IMR-90 (cell line): ENCODE measurements at regions not wholly inside any gene's neighbourhood (a gene's known extent, or its start where the extent isn't known, plus 50 kb on each side); places are given as distances from the start of the nearest gene placed in this dataset.

Experiments
- ATAC-seq: fragments of 200-7000 bp; cut with Tn5 transposase; 2 replicates; pipeline ENCODE4 v1.9.1; 2020; ENCODE audit warnings: low read depth, mild to moderate bottlenecking, moderate library complexity
- BruUV-seq: library from RNA; stranded (reverse); fragments of 400-500 nt; replicated peaks from 2 replicates; lab custom pipeline; 2021; lab: Mats Ljungman, UMichigan
- CTCF ChIA-PET: fragments of 300-600 bp; formaldehyde crosslinking; extraction: SDS; loops from one replicate; lab custom pipeline; 2021; ENCODE audit warnings: antibody characterized with exemption; lab: Yijun Ruan, JAX
- POLR2A ChIA-PET: fragments of 300-600 bp; sonication (Branson Sonifier 250); formaldehyde crosslinking; loops from one replicate; lab custom pipeline; 2022; ENCODE audit warnings: antibody characterized with exemption; ENCODE audit not compliant: unreplicated experiment; lab: Charles Lee
- DNase-seq: peaks from one replicate; pipeline ENCODE4 v3.0.0; 2013
- H2AFZ ChIP-seq: replicated peaks from 2 replicates; pipeline ENCODE3; 2013; ENCODE audit warnings: low read length, mild to moderate bottlenecking; ENCODE audit not compliant: poor library complexity
- H2AK5ac ChIP-seq: 2 replicates; pipeline ENCODE4 v1.6.1; 2013; ENCODE audit warnings: low read depth, low read length, inconsistent platforms
- H2AK9ac ChIP-seq: replicated peaks from 2 replicates; pipeline ENCODE3; 2013; ENCODE audit warnings: mild to moderate bottlenecking, low read depth, low read length, moderate library complexity; ENCODE audit not compliant: poor library complexity
- H2BK120ac ChIP-seq: 2 replicates; pipeline ENCODE4 v1.6.1; 2013; ENCODE audit warnings: low read depth, low read length, inconsistent platforms
- H2BK15ac ChIP-seq: 3 replicates; pipeline ENCODE4 v1.6.1; 2013; ENCODE audit warnings: low read depth, low read length, inconsistent platforms
- H2BK20ac ChIP-seq: 2 replicates; pipeline ENCODE4 v1.6.1; 2013; ENCODE audit warnings: low read depth, mild to moderate bottlenecking, inconsistent platforms, low read length, moderate library complexity
- H2BK5ac ChIP-seq: 2 replicates; pipeline ENCODE4 v1.6.1; 2013; ENCODE audit warnings: mild to moderate bottlenecking, low read depth, low read length, inconsistent platforms; ENCODE audit not compliant: poor library complexity, severe bottlenecking
- H3K14ac ChIP-seq: replicated peaks from 2 replicates; pipeline ENCODE4 v1.6.1; 2013; ENCODE audit warnings: low read depth, low read length, inconsistent platforms
- H3K18ac ChIP-seq: 2 replicates; pipeline ENCODE4 v1.6.1; 2013; ENCODE audit warnings: low read depth, low read length, control low read depth
- H3K23ac ChIP-seq: 2 replicates; pipeline ENCODE4 v1.6.1; 2013; ENCODE audit warnings: low read depth, low read length, inconsistent platforms
- H3K27ac ChIP-seq: 2 replicates; pipeline ENCODE4 v1.5.1; 2013; ENCODE audit warnings: mild to moderate bottlenecking, control low read depth, low read length; ENCODE audit not compliant: insufficient read depth
- H3K27me3 ChIP-seq: 2 replicates; pipeline ENCODE4 v1.6.1; 2013; ENCODE audit warnings: low read length; ENCODE audit not compliant: control insufficient read depth, insufficient read depth
- H3K36me3 ChIP-seq: 2 replicates; pipeline ENCODE4 v1.6.1; 2013; ENCODE audit warnings: low read length, mixed read lengths; ENCODE audit not compliant: control insufficient read depth, insufficient read depth
- H3K4ac ChIP-seq: 2 replicates; pipeline ENCODE4 v1.6.1; 2013; ENCODE audit warnings: low read depth, low read length, inconsistent platforms
- H3K4me1 ChIP-seq: 2 replicates; pipeline ENCODE4 v1.6.1; 2013; ENCODE audit warnings: low read length, mixed read lengths; ENCODE audit not compliant: control insufficient read depth, insufficient read depth
- H3K4me2 ChIP-seq: 2 replicates; pipeline ENCODE4 v1.6.1; 2013; ENCODE audit warnings: low read depth, mild to moderate bottlenecking, control low read depth, low read length, moderate library complexity
- H3K4me3 ChIP-seq: 2 replicates; pipeline ENCODE4 v1.5.1; 2013; ENCODE audit warnings: low read depth, mild to moderate bottlenecking, control low read depth, low read length, moderate library complexity; ENCODE audit not compliant: insufficient read depth
- H3K56ac ChIP-seq: 2 replicates; pipeline ENCODE4 v1.6.1; 2013; ENCODE audit warnings: low read length, inconsistent platforms; ENCODE audit not compliant: insufficient read depth; ENCODE audit errors: extremely low read depth
- H3K79me1 ChIP-seq, 2 experiments: 2 replicates each; pipeline ENCODE4 v1.6.1; 2013; ENCODE audit warnings: low read length in 2 of 2, inconsistent platforms in 1 of 2, low read depth in 1 of 2
- H3K9ac ChIP-seq: 2 replicates; pipeline ENCODE4 v1.6.1; 2013; ENCODE audit warnings: low read depth, low read length, control low read depth
- H3K9me1 ChIP-seq: 2 replicates; pipeline ENCODE4 v1.6.1; 2013; ENCODE audit warnings: low read length, inconsistent platforms; ENCODE audit not compliant: insufficient read depth
- H3K9me3 ChIP-seq: 2 replicates; pipeline ENCODE4 v1.6.1; 2013; ENCODE audit warnings: low read length; ENCODE audit not compliant: control insufficient read depth, insufficient read depth
- H4K20me1 ChIP-seq: 2 replicates; pipeline ENCODE4 v1.6.1; 2013; ENCODE audit warnings: low read length, inconsistent platforms; ENCODE audit not compliant: insufficient read depth
- H4K5ac ChIP-seq: 2 replicates; pipeline ENCODE4 v1.6.1; 2013; ENCODE audit warnings: mild to moderate bottlenecking, low read depth, low read length, control low read depth
- H4K8ac ChIP-seq, 2 experiments: 2 replicates each; pipeline ENCODE4 v1.6.1; 2013; ENCODE audit warnings: low read depth in 2 of 2, low read length in 2 of 2, control low read depth in 1 of 2, inconsistent platforms in 1 of 2
- H4K91ac ChIP-seq: 2 replicates; pipeline ENCODE4 v1.6.1; 2013; ENCODE audit warnings: low read depth, low read length, inconsistent platforms; ENCODE audit not compliant: insufficient read depth
- CEBPB ChIP-seq: IDR thresholded peaks from 2 replicates; pipeline ENCODE4 v1.6.1; 2012; ENCODE audit warnings: low read depth, low read length, improper control_type of control experiment
- CHD1 ChIP-seq: IDR thresholded peaks from 2 replicates; pipeline ENCODE4 v1.6.1; 2012; ENCODE audit warnings: low read depth, low read length, improper control_type of control experiment
- FOS ChIP-seq: fragments of 150-350 bp; IDR thresholded peaks from 2 replicates; pipeline ENCODE4 v1.6.1; 2016; ENCODE audit warnings: low read depth, low read length
- MAZ ChIP-seq: IDR thresholded peaks from 2 replicates; pipeline ENCODE4 v1.6.1; 2012; ENCODE audit warnings: low read depth, mild to moderate bottlenecking, low read length, improper control_type of control experiment, moderate library complexity, borderline replicate concordance
- RCOR1 ChIP-seq: IDR thresholded peaks from 2 replicates; pipeline ENCODE4 v1.6.1; 2012; ENCODE audit warnings: mild to moderate bottlenecking, low read length, improper control_type of control experiment; ENCODE audit not compliant: insufficient replicate concordance
- RFX5 ChIP-seq: IDR thresholded peaks from 2 replicates; pipeline ENCODE4 v1.8.0; 2012; ENCODE audit warnings: low read depth, mild to moderate bottlenecking, low read length, moderate library complexity
- WGBS, 2 experiments: methylation state at CpG; one replicate each; pipeline versions ENCODE4 v1.1.5 to v1.1.7; 2013; ENCODE audit warnings: missing lambda C conversion rate in 2 of 2; ENCODE audit not compliant: insufficient read length in 1 of 2; ENCODE audit errors: extremely low coverage in 2 of 2; 5-methylcytosine and 5-hydroxymethylcytosine counted together
- dilution Hi-C: fragments of 300-500 bp; cut with HindIII; formaldehyde crosslinking; loops from one replicate; pipeline ENCODE4 v1.14.3; 2018; ENCODE audit warnings: low sequenced_read_pairs; ENCODE audit not compliant: unreplicated experiment
- in situ Hi-C: fragments of 300-500 bp; cut with MboI; formaldehyde crosslinking; loops from 3 replicates; pipeline ENCODE4 v1.14.3; 2019; ENCODE audit warnings: low sequenced_read_pairs, inconsistent platforms, mixed read lengths
- intact Hi-C: fragments of 100-400 bp; cut with micrococcal nuclease; formaldehyde crosslinking; loops from 2 replicates; pipeline ENCODE4 v1.10.0; 2022
- TF ChIP-seq, protein P1 (sequence below): conservative IDR thresholded peaks from 2 replicates; pipeline ENCODE4 v1.5.1; 2012; ENCODE audit warnings: mild to moderate bottlenecking, low read depth, low read length, improper control_type of control experiment
- TF ChIP-seq, protein P2 (sequence below): fragments of 150-350 bp; IDR thresholded peaks from 2 replicates; pipeline ENCODE4 v1.6.1; 2016; ENCODE audit warnings: low read depth, mild to moderate bottlenecking, low read length, moderate library complexity, borderline replicate concordance

DNA sequence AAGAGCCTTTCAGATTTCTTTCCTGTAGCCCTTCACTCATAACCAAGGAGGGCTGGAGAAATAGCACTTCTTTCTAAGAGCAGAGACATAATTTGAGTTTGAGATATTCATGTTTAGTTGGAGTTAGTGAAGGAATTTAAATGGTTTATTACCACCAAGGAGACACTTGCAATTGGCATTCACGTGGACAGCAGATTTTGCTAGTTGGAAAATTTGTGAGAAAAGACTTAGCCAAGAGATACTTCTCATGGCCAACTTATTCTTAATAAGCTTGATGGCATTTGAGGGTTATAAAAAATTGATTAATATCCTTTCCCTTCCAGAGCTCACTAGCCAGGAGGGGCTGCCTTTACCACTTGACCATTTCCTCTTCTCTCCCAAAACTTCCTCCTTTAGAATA, 518.7 kb downstream of the TNS1 start:
- CTCF ChIA-PET: no interaction called here

More for the DNA sequence above, 518.7 kb downstream of the TNS1 start:
- Histone ChIP-seq H3K4me1 (no peaks in the 10 kb centered on the region), H4K91ac (no peak overlapping the region), H3K9ac (no peak overlapping the region), H3K4me3 (no peak overlapping the region), H3K4ac (no peak overlapping the region), H2BK5ac (no peak overlapping the region), H3K56ac (no peak overlapping the region), H3K9me1 (no peaks in the 10 kb centered on the region), H3K27ac (no peak overlapping the region), H4K20me1 (no peaks in the 10 kb centered on the region), H3K79me1 (no peaks in the 10 kb centered on the region), H3K9me3 (no peaks in the 10 kb centered on the region), H2AK5ac (no peak overlapping the region), H2BK20ac (no peak overlapping the region), H2AFZ (no peak overlapping the region), H2AK9ac (no peak overlapping the region), H4K5ac (no peak overlapping the region), H3K18ac (no peak overlapping the region), H3K27me3 (no peaks in the 10 kb centered on the region), H3K14ac (no peak overlapping the region), H4K8ac (no peak overlapping the region), H2BK15ac (no peak overlapping the region), H2BK120ac (no peak overlapping the region), H3K23ac (no peak overlapping the region), H3K36me3 (no peaks in the 10 kb centered on the region), H3K4me2 (no peak overlapping the region)
- WGBS, 2 experiments: no CpG with 5 or more reads among the region's 1 CpG
- BruUV-seq: no TSS peak
- intact Hi-C loops (no loop called here), in situ Hi-C loops (no loop called here), dilution Hi-C loops (no loop called here)
- TF ChIP-seq CHD1 (no peak), RCOR1 (no peak), FOS (no peak), CEBPB (no peak), RFX5 (no peak), MAZ (no peak)
- TF ChIP-seq, protein P1, sequence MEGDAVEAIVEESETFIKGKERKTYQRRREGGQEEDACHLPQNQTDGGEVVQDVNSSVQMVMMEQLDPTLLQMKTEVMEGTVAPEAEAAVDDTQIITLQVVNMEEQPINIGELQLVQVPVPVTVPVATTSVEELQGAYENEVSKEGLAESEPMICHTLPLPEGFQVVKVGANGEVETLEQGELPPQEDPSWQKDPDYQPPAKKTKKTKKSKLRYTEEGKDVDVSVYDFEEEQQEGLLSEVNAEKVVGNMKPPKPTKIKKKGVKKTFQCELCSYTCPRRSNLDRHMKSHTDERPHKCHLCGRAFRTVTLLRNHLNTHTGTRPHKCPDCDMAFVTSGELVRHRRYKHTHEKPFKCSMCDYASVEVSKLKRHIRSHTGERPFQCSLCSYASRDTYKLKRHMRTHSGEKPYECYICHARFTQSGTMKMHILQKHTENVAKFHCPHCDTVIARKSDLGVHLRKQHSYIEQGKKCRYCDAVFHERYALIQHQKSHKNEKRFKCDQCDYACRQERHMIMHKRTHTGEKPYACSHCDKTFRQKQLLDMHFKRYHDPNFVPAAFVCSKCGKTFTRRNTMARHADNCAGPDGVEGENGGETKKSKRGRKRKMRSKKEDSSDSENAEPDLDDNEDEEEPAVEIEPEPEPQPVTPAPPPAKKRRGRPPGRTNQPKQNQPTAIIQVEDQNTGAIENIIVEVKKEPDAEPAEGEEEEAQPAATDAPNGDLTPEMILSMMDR: no peak
- TF ChIP-seq, protein P2, sequence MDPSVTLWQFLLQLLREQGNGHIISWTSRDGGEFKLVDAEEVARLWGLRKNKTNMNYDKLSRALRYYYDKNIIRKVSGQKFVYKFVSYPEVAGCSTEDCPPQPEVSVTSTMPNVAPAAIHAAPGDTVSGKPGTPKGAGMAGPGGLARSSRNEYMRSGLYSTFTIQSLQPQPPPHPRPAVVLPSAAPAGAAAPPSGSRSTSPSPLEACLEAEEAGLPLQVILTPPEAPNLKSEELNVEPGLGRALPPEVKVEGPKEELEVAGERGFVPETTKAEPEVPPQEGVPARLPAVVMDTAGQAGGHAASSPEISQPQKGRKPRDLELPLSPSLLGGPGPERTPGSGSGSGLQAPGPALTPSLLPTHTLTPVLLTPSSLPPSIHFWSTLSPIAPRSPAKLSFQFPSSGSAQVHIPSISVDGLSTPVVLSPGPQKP: no peak
- POLR2A ChIA-PET: no interaction called here
- ATAC-seq (no peak), DNase-seq (no peak)
